Stimulated activated CD4-positive, alpha-beta T cell treated with anti-CD3 and anti-CD28 coated beads, Interleukin-1b, Interleukin-23, amount 100 ng/mL, for 48 hours (primary cell): ENCODE measurements at regions not wholly inside any gene's neighbourhood (a gene's known extent, or its start where the extent isn't known, plus 50 kb on each side); places are given as distances from the start of the nearest gene placed in this dataset.

Experiments
- DNase-seq: peaks from one replicate; pipeline ENCODE4 v3.0.0-alpha.2; 2020

- no peak for DNase-seq
Measured at GRCh38 chr5:165920655-165921054, 2370.8 kb upstream of the WWC1 start.

- no peak for DNase-seq
Measured at GRCh38 chr5:165928971-165929370, 2362.5 kb upstream of the WWC1 start.

- DNase-seq, result no peak
Measured at GRCh38 chr5:165940541-165940940, 2350.9 kb upstream of the WWC1 start.

GRCh38 chr5:165956854-165957253 lies 2334.6 kb upstream of the WWC1 start:
- no peak for DNase-seq

- DNase-seq, result no peak
Measured at GRCh38 chr5:165981671-165982070, 2309.8 kb upstream of the WWC1 start.

GRCh38 chr5:165996201-165996875 lies 2295.1 kb upstream of the WWC1 start:
- no peak for DNase-seq

- DNase-seq, result no peak
Measured at GRCh38 chr5:165999693-166000320, 2291.6 kb upstream of the WWC1 start.

GRCh38 chr5:166004006-166004405 lies 2287.4 kb upstream of the WWC1 start:
- DNase-seq, result no peak

GRCh38 chr5:166013415-166013814 lies 2278.0 kb upstream of the WWC1 start:
- no peak for DNase-seq

- no peak for DNase-seq
Measured at GRCh38 chr5:166014256-166014655, 2277.2 kb upstream of the WWC1 start.

GRCh38 chr5:166018716-166019115 lies 2272.7 kb upstream of the WWC1 start:
- no peak for DNase-seq

GRCh38 chr5:166022065-166022464 lies 2269.4 kb upstream of the WWC1 start:
- no peak for DNase-seq

GRCh38 chr5:166024970-166025369 lies 2266.5 kb upstream of the WWC1 start:
- DNase-seq, result no peak

- DNase-seq, result no peak
Measured at GRCh38 chr5:166027582-166027981, 2263.9 kb upstream of the WWC1 start.

GRCh38 chr5:166031926-166032325 lies 2259.5 kb upstream of the WWC1 start:
- DNase-seq, result no peak

GRCh38 chr5:166032601-166033000 lies 2258.8 kb upstream of the WWC1 start:
- DNase-seq, result no peak

- no peak for DNase-seq
Measured at GRCh38 chr5:166045961-166046360, 2245.5 kb upstream of the WWC1 start.

- DNase-seq, result no peak
Measured at GRCh38 chr5:166046956-166047355, 2244.5 kb upstream of the WWC1 start.

GRCh38 chr5:166050531-166050930 lies 2240.9 kb upstream of the WWC1 start:
- DNase-seq, result no peak

- DNase-seq, result no peak
Measured at GRCh38 chr5:166058660-166059059, 2232.8 kb upstream of the WWC1 start.

- DNase-seq, result no peak
Measured at GRCh38 chr5:166062094-166062493, 2229.4 kb upstream of the WWC1 start.

GRCh38 chr5:166062719-166063118 lies 2228.7 kb upstream of the WWC1 start:
- no peak for DNase-seq

- no peak for DNase-seq
Measured at GRCh38 chr5:166063261-166063660, 2228.2 kb upstream of the WWC1 start.

GRCh38 chr5:166068547-166069335 lies 2222.7 kb upstream of the WWC1 start:
- no peak for DNase-seq
